ENCODE measurements at regions not wholly inside any gene's neighbourhood (a gene's known extent, or its start where the extent isn't known, plus 50 kb on each side); places are given as distances from the start of the nearest gene placed in this dataset.

DNA sequence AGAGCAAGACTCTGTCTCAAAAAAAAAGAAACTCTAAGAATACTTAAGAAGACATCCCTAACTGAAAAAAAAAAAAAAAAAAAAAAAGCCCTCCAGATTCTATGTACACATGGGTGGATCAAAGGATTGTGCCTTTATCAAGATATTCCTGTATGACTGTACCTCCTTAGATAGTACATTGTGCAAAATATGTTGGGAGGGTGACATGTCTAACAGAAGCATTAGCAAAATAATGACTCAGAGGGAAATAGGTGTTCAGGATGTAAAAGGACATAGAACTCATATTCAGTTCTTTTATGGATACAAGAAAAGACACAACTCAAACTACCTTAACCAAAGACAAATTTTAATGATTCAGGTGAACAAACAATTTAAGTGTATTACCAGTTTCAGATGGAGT, 269.8 kb upstream of the KAZN start:
- peaks cover 22% of the 10 kb centered on the region for H3K27me3 Mint-ChIP-seq (ENCODE audit: low read depth)
- DNase-seq (ENCODE audit: low spot score) (no peak), ATAC-seq (no peak)
- POLR2A ChIA-PET, result no interaction called here
- H3K36me3 Mint-ChIP-seq, result 0 out of 2 replicates have a peak, but pooled peaks cover 5% of the 10 kb centered on the region
- H3K9me3 Mint-ChIP-seq, result peaks cover 36% of the 10 kb centered on the region
- no peak for TF ChIP-seq CREM (CRISPR knock-in tag; IDR thresholded peaks at IDR 0.05)
- TF ChIP-seq PRRX2 (CRISPR knock-in tag; IDR thresholded peaks at IDR 0.05), result no peak
- TF ChIP-seq, protein P1, sequence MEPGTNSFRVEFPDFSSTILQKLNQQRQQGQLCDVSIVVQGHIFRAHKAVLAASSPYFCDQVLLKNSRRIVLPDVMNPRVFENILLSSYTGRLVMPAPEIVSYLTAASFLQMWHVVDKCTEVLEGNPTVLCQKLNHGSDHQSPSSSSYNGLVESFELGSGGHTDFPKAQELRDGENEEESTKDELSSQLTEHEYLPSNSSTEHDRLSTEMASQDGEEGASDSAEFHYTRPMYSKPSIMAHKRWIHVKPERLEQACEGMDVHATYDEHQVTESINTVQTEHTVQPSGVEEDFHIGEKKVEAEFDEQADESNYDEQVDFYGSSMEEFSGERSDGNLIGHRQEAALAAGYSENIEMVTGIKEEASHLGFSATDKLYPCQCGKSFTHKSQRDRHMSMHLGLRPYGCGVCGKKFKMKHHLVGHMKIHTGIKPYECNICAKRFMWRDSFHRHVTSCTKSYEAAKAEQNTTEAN (CRISPR knock-in tag; IDR thresholded peaks at IDR 0.05), result no peak
- no peak for TF ChIP-seq NR1H2 (CRISPR knock-in tag; IDR thresholded peaks at IDR 0.05)
- TF ChIP-seq CREB1 (CRISPR knock-in tag; IDR thresholded peaks at IDR 0.05), result no peak
- TF ChIP-seq, protein P2, sequence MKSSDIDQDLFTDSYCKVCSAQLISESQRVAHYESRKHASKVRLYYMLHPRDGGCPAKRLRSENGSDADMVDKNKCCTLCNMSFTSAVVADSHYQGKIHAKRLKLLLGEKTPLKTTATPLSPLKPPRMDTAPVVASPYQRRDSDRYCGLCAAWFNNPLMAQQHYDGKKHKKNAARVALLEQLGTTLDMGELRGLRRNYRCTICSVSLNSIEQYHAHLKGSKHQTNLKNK (CRISPR knock-in tag; IDR thresholded peaks at IDR 0.05), result no peak
- TF ChIP-seq MXD4 (CRISPR knock-in tag; IDR thresholded peaks at IDR 0.05; ENCODE audit: borderline replicate concordance), result no peak
- no peak overlapping the region for H3K4me3 Mint-ChIP-seq
- no peak overlapping the region for H3K27ac Mint-ChIP-seq
- H3K4me1 Mint-ChIP-seq, result peaks cover 11% of the 10 kb centered on the region
- CTCF ChIA-PET, result no interaction called here

DNA sequence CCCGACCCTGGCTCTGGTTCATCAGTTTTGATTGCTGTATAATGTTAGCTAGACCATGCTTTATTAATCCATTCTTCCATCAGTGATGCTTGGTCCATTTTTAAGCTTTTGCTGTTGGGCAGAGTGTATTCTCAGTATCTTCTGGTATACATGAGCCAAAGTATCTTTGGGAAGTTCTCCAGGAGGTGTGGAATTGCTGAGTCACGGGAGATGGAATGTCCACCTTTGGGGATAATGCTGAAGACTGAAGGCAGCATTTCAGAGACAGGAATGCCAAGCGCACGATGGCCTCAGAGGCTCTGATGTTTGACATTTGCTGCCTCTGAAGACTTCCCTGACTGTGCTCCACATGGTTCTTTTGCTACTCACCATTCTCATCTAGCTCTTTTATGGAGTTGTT, 266.3 kb upstream of the KAZN start:
- H3K27me3 Mint-ChIP-seq (ENCODE audit: low read depth), result peaks cover 8% of the 10 kb centered on the region
- H3K36me3 Mint-ChIP-seq, result 0 out of 2 replicates have a peak, but pooled peaks cover 5% of the 10 kb centered on the region
- H3K4me3 Mint-ChIP-seq, result no peak overlapping the region
- ATAC-seq (no peak), DNase-seq (ENCODE audit: low spot score) (no peak)
- H3K9me3 Mint-ChIP-seq, result peaks cover 34% of the 10 kb centered on the region
- CTCF ChIA-PET, result interaction anchor here (0.8 kb wide), 1 partner anchor 219 kb away, joined by 3 read pairs; no protein-coding TSS in a partner anchor
- POLR2A ChIA-PET, result no interaction called here
- H3K27ac Mint-ChIP-seq, result no peak overlapping the region
- peaks cover 18% of the 10 kb centered on the region for H3K4me1 Mint-ChIP-seq
- TF ChIP-seq SOX15 (CRISPR knock-in tag; IDR thresholded peaks at IDR 0.05) (no peak), ZNF219 (CRISPR knock-in tag; IDR thresholded peaks at IDR 0.05; ENCODE audit: borderline replicate concordance) (no peak), ZNF396 (CRISPR knock-in tag; IDR thresholded peaks at IDR 0.05; ENCODE audit: borderline replicate concordance) (no peak), NFE2L1 (CRISPR knock-in tag; IDR thresholded peaks at IDR 0.05) (no peak), TCF7 (CRISPR knock-in tag; IDR thresholded peaks at IDR 0.05; ENCODE audit: low read depth) (no peak), ZNF138 (CRISPR knock-in tag; conservative IDR thresholded peaks at IDR 0.05) (no peak), NR3C1 (CRISPR knock-in tag; conservative IDR thresholded peaks at IDR 0.05; ENCODE audit: low read depth) (no peak), TEAD1 (CRISPR knock-in tag; IDR thresholded peaks at IDR 0.05) (no peak), NFYB (CRISPR knock-in tag; conservative IDR thresholded peaks at IDR 0.05; ENCODE audit: low read depth) (no peak), GRHL2 (CRISPR knock-in tag; IDR thresholded peaks at IDR 0.05; ENCODE audit: insufficient replicate concordance, severe bottlenecking) (no peak)
- TF ChIP-seq, protein P2 (CRISPR knock-in tag; IDR thresholded peaks at IDR 0.05), result no peak
- TF ChIP-seq, protein P3, sequence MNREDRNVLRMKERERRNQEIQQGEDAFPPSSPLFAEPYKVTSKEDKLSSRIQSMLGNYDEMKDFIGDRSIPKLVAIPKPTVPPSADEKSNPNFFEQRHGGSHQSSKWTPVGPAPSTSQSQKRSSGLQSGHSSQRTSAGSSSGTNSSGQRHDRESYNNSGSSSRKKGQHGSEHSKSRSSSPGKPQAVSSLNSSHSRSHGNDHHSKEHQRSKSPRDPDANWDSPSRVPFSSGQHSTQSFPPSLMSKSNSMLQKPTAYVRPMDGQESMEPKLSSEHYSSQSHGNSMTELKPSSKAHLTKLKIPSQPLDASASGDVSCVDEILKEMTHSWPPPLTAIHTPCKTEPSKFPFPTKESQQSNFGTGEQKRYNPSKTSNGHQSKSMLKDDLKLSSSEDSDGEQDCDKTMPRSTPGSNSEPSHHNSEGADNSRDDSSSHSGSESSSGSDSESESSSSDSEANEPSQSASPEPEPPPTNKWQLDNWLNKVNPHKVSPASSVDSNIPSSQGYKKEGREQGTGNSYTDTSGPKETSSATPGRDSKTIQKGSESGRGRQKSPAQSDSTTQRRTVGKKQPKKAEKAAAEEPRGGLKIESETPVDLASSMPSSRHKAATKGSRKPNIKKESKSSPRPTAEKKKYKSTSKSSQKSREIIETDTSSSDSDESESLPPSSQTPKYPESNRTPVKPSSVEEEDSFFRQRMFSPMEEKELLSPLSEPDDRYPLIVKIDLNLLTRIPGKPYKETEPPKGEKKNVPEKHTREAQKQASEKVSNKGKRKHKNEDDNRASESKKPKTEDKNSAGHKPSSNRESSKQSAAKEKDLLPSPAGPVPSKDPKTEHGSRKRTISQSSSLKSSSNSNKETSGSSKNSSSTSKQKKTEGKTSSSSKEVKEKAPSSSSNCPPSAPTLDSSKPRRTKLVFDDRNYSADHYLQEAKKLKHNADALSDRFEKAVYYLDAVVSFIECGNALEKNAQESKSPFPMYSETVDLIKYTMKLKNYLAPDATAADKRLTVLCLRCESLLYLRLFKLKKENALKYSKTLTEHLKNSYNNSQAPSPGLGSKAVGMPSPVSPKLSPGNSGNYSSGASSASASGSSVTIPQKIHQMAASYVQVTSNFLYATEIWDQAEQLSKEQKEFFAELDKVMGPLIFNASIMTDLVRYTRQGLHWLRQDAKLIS (CRISPR knock-in tag; IDR thresholded peaks at IDR 0.05; ENCODE audit: borderline replicate concordance), result no peak
- TF ChIP-seq, protein P4, sequence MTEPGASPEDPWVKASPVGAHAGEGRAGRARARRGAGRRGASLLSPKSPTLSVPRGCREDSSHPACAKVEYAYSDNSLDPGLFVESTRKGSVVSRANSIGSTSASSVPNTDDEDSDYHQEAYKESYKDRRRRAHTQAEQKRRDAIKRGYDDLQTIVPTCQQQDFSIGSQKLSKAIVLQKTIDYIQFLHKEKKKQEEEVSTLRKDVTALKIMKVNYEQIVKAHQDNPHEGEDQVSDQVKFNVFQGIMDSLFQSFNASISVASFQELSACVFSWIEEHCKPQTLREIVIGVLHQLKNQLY (CRISPR knock-in tag; IDR thresholded peaks at IDR 0.05), result no peak
- TF ChIP-seq, protein P5, sequence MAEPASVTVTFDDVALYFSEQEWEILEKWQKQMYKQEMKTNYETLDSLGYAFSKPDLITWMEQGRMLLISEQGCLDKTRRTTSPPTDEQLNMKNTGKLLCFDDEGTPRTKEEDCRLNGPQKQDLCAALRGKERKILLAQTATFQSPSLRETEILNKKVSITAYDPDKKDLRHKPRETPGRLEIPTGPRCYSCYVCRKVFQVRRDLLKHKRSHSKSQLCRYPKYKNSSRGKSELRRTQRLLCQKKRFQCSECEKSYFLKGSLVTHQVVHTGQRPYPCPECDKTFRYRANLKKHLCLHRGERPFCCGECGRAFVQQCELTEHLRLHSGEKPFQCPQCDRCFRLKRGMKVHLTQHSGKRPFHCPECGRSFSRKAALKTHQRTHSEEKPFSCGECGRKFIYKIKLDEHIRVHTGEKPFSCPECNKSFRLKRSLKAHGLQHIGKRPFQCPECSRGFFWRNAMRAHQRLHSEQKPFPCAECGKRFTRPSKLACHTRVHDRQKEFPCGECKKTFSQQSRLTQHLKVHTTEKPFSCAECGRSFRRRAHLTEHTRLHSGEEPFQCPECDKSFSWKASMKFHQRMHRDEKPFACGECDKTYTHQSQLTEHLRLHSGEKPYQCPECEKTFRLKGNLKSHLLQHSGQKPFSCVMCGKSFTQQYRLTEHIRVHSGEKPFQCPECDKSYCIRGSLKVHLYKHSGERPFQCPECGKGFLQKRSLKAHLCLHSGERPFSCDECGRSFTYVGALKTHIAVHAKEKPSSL (CRISPR knock-in tag; conservative IDR thresholded peaks at IDR 0.05), result no peak
- TF ChIP-seq, protein P6, sequence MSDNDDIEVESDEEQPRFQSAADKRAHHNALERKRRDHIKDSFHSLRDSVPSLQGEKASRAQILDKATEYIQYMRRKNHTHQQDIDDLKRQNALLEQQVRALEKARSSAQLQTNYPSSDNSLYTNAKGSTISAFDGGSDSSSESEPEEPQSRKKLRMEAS (CRISPR knock-in tag; IDR thresholded peaks at IDR 0.05), result no peak
- TF ChIP-seq, protein P7, sequence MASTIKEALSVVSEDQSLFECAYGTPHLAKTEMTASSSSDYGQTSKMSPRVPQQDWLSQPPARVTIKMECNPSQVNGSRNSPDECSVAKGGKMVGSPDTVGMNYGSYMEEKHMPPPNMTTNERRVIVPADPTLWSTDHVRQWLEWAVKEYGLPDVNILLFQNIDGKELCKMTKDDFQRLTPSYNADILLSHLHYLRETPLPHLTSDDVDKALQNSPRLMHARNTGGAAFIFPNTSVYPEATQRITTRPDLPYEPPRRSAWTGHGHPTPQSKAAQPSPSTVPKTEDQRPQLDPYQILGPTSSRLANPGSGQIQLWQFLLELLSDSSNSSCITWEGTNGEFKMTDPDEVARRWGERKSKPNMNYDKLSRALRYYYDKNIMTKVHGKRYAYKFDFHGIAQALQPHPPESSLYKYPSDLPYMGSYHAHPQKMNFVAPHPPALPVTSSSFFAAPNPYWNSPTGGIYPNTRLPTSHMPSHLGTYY (CRISPR knock-in tag; IDR thresholded peaks at IDR 0.05), result no peak
- TF ChIP-seq, protein P8, sequence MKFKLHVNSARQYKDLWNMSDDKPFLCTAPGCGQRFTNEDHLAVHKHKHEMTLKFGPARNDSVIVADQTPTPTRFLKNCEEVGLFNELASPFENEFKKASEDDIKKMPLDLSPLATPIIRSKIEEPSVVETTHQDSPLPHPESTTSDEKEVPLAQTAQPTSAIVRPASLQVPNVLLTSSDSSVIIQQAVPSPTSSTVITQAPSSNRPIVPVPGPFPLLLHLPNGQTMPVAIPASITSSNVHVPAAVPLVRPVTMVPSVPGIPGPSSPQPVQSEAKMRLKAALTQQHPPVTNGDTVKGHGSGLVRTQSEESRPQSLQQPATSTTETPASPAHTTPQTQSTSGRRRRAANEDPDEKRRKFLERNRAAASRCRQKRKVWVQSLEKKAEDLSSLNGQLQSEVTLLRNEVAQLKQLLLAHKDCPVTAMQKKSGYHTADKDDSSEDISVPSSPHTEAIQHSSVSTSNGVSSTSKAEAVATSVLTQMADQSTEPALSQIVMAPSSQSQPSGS (CRISPR knock-in tag; IDR thresholded peaks at IDR 0.05; ENCODE audit: borderline replicate concordance, low read depth), result no peak
